ENCODE measurements at regions not wholly inside any gene's neighbourhood (a gene's known extent, or its start where the extent isn't known, plus 50 kb on each side); places are given as distances from the start of the nearest gene placed in this dataset.
"Not testable (repeated sequence)": the region's sequence is repeated elsewhere in the genome, so short reads cannot be mapped to it uniquely, and the experiment has no call there.

- H3K27ac ChIP-seq: no peak overlapping the region
- no peak for TF ChIP-seq ZFX (IDR thresholded peaks at IDR 0.05; ENCODE audit: borderline replicate concordance)
- TF ChIP-seq, protein P1, sequence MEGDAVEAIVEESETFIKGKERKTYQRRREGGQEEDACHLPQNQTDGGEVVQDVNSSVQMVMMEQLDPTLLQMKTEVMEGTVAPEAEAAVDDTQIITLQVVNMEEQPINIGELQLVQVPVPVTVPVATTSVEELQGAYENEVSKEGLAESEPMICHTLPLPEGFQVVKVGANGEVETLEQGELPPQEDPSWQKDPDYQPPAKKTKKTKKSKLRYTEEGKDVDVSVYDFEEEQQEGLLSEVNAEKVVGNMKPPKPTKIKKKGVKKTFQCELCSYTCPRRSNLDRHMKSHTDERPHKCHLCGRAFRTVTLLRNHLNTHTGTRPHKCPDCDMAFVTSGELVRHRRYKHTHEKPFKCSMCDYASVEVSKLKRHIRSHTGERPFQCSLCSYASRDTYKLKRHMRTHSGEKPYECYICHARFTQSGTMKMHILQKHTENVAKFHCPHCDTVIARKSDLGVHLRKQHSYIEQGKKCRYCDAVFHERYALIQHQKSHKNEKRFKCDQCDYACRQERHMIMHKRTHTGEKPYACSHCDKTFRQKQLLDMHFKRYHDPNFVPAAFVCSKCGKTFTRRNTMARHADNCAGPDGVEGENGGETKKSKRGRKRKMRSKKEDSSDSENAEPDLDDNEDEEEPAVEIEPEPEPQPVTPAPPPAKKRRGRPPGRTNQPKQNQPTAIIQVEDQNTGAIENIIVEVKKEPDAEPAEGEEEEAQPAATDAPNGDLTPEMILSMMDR (IDR thresholded peaks at IDR 0.05): no peak
Observed at GRCh38 chr1:220942278-220942677, 63.0 kb downstream of the HLX start.

DNA sequence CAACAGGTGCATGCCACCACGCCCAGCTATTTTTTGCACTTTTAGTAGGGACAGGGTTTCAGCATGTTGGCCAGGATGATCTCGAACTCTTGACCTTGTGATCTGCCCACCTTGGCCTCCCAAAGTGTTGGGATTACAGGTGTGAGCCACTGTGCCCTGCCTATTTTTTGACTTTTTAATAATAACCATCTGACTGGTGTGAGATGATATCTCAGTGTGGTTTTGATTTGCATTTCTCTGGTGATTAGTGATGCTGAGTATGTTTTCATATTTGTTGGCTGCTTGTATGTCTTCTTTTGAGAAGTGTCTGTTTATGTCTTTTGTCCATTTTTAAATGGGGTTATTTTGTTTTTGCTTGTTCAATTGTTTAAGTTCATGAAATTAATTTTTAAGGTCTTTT is 63.7 kb downstream of the HLX start:
- not testable (repeated sequence) for H3K27ac ChIP-seq

DNA sequence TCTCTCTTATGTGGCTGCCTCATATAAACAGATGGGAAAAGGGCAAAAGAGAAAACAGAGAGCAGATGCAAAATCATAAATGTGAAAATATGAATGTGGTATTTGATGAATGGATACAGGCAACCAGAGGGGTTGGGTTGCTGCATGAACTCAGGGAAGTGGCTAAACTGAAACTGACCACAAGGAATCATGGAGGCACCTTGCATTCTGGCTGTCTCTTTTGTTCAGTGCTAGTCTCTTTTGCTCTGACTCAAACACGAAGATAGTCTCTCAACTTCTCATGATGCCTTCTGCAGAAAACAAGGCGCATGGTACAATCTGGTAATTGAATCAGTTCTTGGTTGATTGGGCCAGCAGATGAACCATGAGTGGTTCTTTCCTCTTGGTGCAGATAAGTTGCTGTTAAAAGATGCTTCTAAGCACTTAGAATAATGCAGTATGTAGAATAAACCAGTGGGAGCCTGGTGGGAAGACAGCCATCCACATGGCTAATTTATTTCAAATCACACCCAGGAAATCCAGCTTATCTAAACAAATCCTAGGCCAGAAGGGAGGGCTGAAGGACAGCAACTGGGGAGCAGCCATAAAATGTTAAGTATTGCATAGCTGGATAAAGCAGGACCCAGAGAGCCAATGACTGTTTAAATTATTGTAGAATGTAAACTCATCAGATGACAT is 64.2 kb downstream of the HLX start:
- TF ChIP-seq, protein P1 (IDR thresholded peaks at IDR 0.05): no peak
- TF ChIP-seq ZFX (IDR thresholded peaks at IDR 0.05; ENCODE audit: borderline replicate concordance): no peak

GRCh38 chr1:220950576-220950975 is 71.3 kb downstream of the HLX start:
- H3K27ac ChIP-seq: no peak overlapping the region
- TF ChIP-seq, protein P1 (IDR thresholded peaks at IDR 0.05): no peak
- TF ChIP-seq ZFX (IDR thresholded peaks at IDR 0.05; ENCODE audit: borderline replicate concordance): no peak

More for the DNA sequence above, 64.2 kb downstream of the HLX start:
- no peak overlapping the region for H3K27ac ChIP-seq

- H3K27ac ChIP-seq: no peak overlapping the region
- TF ChIP-seq ZFX (IDR thresholded peaks at IDR 0.05; ENCODE audit: borderline replicate concordance): no peak
- TF ChIP-seq, protein P1 (IDR thresholded peaks at IDR 0.05): no peak
Observed at GRCh38 chr1:220952961-220953643, 73.9 kb downstream of the HLX start.

DNA sequence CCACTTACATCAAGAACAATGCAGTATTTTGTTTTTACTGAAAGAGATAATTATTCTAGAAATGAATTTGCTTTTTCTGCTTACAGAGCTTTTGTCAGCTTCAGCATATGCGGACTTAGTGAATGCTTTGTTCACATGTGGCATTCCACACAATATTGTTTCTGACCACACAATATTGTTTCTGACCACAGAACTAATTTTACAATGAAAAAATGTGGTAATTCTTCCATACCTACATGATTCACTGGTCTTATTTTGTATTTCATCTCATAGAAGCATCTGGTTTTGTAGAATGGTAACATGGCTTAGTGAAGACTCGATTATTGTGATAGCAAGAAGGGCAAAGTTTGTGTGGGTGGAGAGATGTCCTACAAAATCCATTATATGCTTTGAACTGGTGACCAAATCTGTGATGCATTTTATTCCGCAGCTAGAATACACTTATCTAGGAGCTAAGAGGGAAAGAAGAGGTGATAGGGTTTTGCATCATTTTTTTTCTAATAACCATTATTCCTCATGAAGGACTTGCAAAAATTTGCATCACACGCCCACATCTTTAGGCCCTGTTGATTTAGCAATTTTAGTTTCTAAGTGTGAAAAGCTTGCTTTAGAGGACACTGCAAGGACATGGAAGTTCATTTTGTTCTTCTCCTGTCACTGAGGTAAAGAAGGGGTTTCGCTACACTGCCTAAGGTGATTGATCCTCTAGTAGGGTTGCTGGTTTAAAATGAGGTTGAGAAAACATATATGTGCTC is 75.3 kb downstream of the HLX start:
- no peak overlapping the region for H3K27ac ChIP-seq
- no peak for TF ChIP-seq ZFX (IDR thresholded peaks at IDR 0.05; ENCODE audit: borderline replicate concordance)
- TF ChIP-seq, protein P1 (IDR thresholded peaks at IDR 0.05): no peak

- TF ChIP-seq ZFX (IDR thresholded peaks at IDR 0.05; ENCODE audit: borderline replicate concordance): no peak
- TF ChIP-seq, protein P1 (IDR thresholded peaks at IDR 0.05): no peak
- H3K27ac ChIP-seq: no peak overlapping the region
Observed at GRCh38 chr1:220955116-220955515, 75.9 kb downstream of the HLX start.
